HCT116 (cell line): ENCODE measurements at regions not wholly inside any gene's neighbourhood (a gene's known extent, or its start where the extent isn't known, plus 50 kb on each side); places are given as distances from the start of the nearest gene placed in this dataset.

Source experiments
- ATF3 ChIP-seq: IDR thresholded peaks from 2 replicates; pipeline ENCODE4 v1.6.1; 2012
- CTCF ChIP-seq, 3 experiments: fragments of 200-600 bp in 1 of 3; sonication (generic) in 1 of 3; IDR thresholded peaks in 2 of 3; conservative IDR thresholded peaks in 1 of 3; 2 replicates each; pipeline ENCODE4 v1.5.1; 2012 to 2017; ENCODE audit warnings: low read depth in 2 of 3, low read length in 2 of 3, antibody characterized with exemption in 1 of 3, borderline replicate concordance in 1 of 3, control low read depth in 1 of 3, mild to moderate bottlenecking in 1 of 3, mixed read lengths in 1 of 3, mixed run types in 1 of 3, moderate library complexity in 1 of 3; ENCODE audit not compliant: insufficient read depth in 1 of 3
- EZH2 ChIP-seq: fragments of 200-600 bp; sonication (generic); IDR thresholded peaks from 2 replicates; pipeline ENCODE4 v1.6.1; 2017; ENCODE audit warnings: antibody characterized with exemption, mixed run types
- EZH2phosphoT487 ChIP-seq: fragments of 200-600 bp; IDR thresholded peaks from 2 replicates; pipeline ENCODE4 v1.6.1; 2018; ENCODE audit warnings: antibody characterized with exemption, borderline replicate concordance
- SIN3A ChIP-seq: IDR thresholded peaks from 2 replicates; pipeline ENCODE4 v1.6.1; 2012; ENCODE audit warnings: low read depth
- TCF7L2 ChIP-seq: IDR thresholded peaks from 2 replicates; pipeline ENCODE4 v1.7.0; 2011; ENCODE audit warnings: borderline replicate concordance, inconsistent platforms; ENCODE audit not compliant: insufficient read depth, insufficient read length; ENCODE audit errors: extremely low read depth
- ZBTB33 ChIP-seq: IDR thresholded peaks from 2 replicates; pipeline ENCODE4 v1.6.1; 2011; ENCODE audit warnings: mild to moderate bottlenecking, low read length, moderate library complexity; ENCODE audit not compliant: insufficient replicate concordance; ENCODE audit errors: extremely low read depth

- TF ChIP-seq ZBTB33 (no peak), EZH2phosphoT487 (no peak), EZH2 (no peak), CTCF (IDR thresholded peaks at IDR 0.05 in 2 of 3, conservative IDR thresholded peaks at IDR 0.05 in 1 of 3; ENCODE audit: borderline replicate concordance in 1 of 3, insufficient read depth in 1 of 3, low read depth in 2 of 3, low read length in 2 of 3) (no peak), ATF3 (no peak), TCF7L2 (no peak), SIN3A (no peak)
Observed at GRCh38 chr3:99474776-99475175, 163.6 kb upstream of the COL8A1 start.
